GM23338 (cell line): ENCODE measurements at regions not wholly inside any gene's neighbourhood (a gene's known extent, or its start where the extent isn't known, plus 50 kb on each side); places are given as distances from the start of the nearest gene placed in this dataset.

Experiments used
- CREB1 ChIP-seq: fragments of 250-450 bp; sonication (Bioruptor Pico); IDR thresholded peaks from 2 replicates; pipeline ENCODE4 v1.5.0; 2020; ENCODE audit warnings: low read depth, mild to moderate bottlenecking, moderate library complexity
- CTCF ChIP-seq, 2 experiments: fragments of 200-600 bp in 1 of 2; sonication (generic) in 1 of 2; conservative IDR thresholded peaks; 2 replicates each; pipeline versions ENCODE4 v1.5.1 to v1.6.1; 2016 to 2017; ENCODE audit warnings: antibody characterized with exemption in 2 of 2, low read depth in 2 of 2, mild to moderate bottlenecking in 2 of 2, moderate library complexity in 1 of 2
- EZH2 ChIP-seq: fragments of 200-600 bp; sonication (generic); IDR thresholded peaks from one replicate; pipeline ENCODE4 v1.8.0; 2017; ENCODE audit warnings: antibody characterized with exemption, mild to moderate bottlenecking, low read depth; ENCODE audit not compliant: unreplicated experiment
- EZH2phosphoT487 ChIP-seq: fragments of 200-600 bp; sonication (generic); IDR thresholded peaks from one replicate; pipeline ENCODE4 v1.8.1; 2018; ENCODE audit warnings: antibody characterized with exemption; ENCODE audit not compliant: unreplicated experiment
- JUNB ChIP-seq: IDR thresholded peaks from one replicate; pipeline ENCODE4 v1.6.1; 2016; ENCODE audit warnings: antibody characterized with exemption; ENCODE audit not compliant: unreplicated experiment
- POLR2AphosphoS5 ChIP-seq: IDR thresholded peaks from 2 replicates; pipeline ENCODE4 v1.6.1; 2016; ENCODE audit warnings: antibody characterized with exemption, low read depth
- REST ChIP-seq: IDR thresholded peaks from one replicate; pipeline ENCODE4 v1.6.1; 2018; ENCODE audit warnings: antibody characterized with exemption; ENCODE audit not compliant: unreplicated experiment
- ZNF331 ChIP-seq: fragments of 250-450 bp; sonication (Bioruptor Pico); IDR thresholded peaks from 2 replicates; pipeline ENCODE4 v1.5.0; 2020; ENCODE audit warnings: low read depth, mild to moderate bottlenecking, moderate library complexity

- TF ChIP-seq CTCF (conservative IDR thresholded peaks at IDR 0.05; ENCODE audit: low read depth in 2 of 2): no peak
- no peak for TF ChIP-seq EZH2phosphoT487
- TF ChIP-seq POLR2AphosphoS5: no peak
- TF ChIP-seq JUNB: no peak
- no peak for TF ChIP-seq ZNF331 (CRISPR knock-in tag)
- TF ChIP-seq EZH2: no peak
- no peak for TF ChIP-seq REST
- no peak for TF ChIP-seq CREB1 (CRISPR knock-in tag)
These were observed 57.0 kb upstream of the AIG1 start for GRCh38 chr6:143003676-143004075.
